Dedifferentiated amniotic fluid mesenchymal stem cell (primary cell): ENCODE measurements at regions not wholly inside any gene's neighbourhood (a gene's known extent, or its start where the extent isn't known, plus 50 kb on each side); places are given as distances from the start of the nearest gene placed in this dataset.

Experiments
- DNase-seq: peaks from one replicate; pipeline ENCODE4 v3.0.0-alpha.2; 2016; ENCODE audit errors: extremely low spot score

DNA sequence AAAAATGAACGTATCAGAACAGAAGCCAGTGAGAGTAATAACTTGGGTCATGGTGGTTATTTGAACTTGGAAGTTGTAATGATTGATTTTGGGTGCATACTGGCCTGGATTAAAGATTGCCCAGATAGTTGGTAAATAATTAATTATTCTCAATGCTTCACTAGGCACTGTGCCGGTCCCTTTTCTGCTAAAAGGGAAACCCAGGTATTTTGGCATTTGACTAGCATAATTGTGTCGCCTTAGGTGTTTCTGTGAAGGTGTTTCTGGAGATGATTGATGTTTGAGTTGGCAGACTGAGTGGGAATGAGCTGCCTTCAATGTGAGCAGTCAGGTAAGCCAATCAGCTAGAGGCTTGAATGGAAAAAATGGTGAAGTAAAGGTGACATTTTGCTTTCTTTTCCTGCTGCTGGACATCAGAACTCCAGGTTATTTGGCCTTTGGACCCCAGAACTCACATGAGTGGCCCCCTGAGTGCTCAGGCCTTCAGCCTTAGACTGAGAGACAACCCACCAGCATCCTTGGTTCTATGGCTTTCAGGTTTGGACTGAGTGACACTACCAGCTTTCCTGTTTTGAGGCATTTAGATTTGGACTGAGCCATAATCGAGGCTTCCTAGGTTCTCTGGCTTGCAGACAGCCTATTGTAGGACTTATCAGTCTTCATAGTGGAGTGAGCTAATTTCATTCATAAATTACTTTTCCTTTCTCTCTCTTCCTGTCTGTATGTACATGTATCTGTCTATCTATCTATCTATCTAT lies 120.7 kb upstream of the PAPPA start:
- DNase-seq: no peak

- DNase-seq: no peak
Measured at GRCh38 chr9:116039312-116039711, 114.3 kb upstream of the PAPPA start.

DNA sequence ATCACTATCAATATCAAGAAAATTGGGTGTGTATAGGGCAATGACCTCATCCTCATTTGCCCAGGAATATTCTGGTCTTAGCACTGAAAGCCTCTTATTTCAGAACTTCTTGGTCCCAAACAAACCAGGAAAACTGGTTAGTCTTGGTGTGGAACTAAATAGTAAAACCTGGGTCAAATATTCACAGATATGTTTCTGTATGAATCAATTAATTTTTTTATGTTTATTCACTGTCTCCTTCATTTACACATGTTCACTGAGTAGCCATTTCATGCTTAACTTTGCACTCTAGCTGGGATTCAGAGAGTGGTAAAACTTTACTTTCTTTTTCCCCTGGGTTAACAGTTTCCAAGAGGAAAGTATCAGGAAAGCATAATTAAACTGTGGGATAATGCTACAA lies 113.7 kb upstream of the PAPPA start:
- no peak for DNase-seq

- no peak for DNase-seq
Measured at GRCh38 chr9:116042321-116042720, 111.3 kb upstream of the PAPPA start.

- no peak for DNase-seq
Measured at GRCh38 chr9:116045083-116045482, 108.5 kb upstream of the PAPPA start.

GRCh38 chr9:116048081-116048480 lies 105.5 kb upstream of the PAPPA start:
- DNase-seq: no peak

- DNase-seq: no peak
Measured at GRCh38 chr9:116049456-116049855, 104.1 kb upstream of the PAPPA start.

DNA sequence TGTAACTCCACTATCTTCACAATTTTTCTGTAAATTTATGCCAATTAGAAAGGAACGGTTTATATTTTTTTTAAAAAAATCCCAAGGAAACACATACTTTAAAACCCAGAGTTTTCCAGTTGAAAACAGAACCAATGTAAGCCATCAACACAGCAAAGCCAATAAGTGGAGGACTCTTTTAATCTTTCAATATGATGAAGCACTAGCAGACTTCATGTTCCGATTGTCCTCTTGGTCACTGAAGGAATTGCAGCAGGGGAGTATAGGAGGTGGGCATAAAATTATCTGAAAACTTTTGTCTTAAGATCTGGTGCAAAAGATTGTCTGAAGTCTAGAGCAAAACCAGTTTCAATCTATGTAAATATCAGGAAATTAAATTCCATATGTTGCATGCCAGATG lies 102.1 kb upstream of the PAPPA start:
- DNase-seq: no peak

- no peak for DNase-seq
Measured at GRCh38 chr9:116055536-116055935, 98.1 kb upstream of the PAPPA start.

DNA sequence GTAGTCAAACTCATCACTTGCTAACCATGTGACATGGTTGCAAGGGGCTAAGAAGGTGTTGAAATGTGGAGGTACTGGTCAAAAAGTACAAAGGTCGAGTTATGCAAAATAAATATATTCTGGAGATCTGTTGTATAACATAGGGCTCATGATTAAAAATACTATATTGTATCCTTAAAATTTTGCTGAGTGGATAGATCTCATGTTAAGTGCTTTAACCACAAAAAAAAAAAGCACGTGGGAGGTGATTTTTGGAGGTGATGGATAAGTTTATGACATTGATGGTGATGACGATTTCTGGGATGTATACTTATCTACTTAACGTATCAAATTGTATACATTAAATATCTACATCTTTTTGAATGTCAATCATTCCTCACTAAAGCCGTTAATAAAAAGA lies 96.2 kb upstream of the PAPPA start:
- DNase-seq: no peak

DNA sequence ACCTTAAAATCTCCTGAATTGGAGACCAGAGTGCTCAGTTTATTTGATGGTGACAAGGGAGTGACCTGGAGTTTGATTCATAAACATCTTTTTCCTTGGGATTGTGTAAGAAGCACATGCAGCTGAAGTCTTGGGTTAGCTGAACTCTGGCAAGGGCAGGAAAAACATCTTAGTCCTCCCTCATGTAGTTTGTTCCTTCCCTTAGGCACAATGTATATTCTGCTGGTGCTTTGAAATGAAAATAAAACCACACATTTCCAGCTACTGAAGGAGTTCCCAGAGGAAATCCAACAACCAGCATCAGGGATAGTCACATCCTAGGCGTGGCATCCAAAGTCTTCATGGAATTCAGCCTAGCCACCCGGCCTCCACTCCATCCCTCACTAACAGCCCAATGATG lies 95.2 kb upstream of the PAPPA start:
- DNase-seq: no peak

DNA sequence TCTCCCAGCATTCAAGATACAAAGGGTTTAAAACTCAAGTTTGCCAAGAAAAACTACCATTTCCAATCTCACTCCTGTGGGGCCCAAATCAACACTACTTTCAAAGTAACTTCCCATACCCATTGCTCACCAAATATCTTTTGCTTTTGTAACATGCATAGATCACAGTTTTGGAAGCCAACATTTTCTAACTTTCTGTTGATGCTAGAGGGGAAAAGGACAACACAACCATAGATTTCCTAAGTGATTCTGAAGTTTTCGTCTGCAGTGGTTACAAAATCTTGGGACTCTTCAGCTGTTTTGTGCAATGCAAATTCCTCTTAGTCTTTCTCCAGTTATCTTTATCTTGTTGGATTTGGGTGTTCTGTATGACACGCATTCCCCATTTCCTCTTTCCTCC lies 94.1 kb upstream of the PAPPA start:
- DNase-seq: no peak

GRCh38 chr9:116060631-116061030 lies 93.0 kb upstream of the PAPPA start:
- DNase-seq: no peak

- DNase-seq: no peak
Measured at GRCh38 chr9:116061546-116062205, 91.9 kb upstream of the PAPPA start.

DNA sequence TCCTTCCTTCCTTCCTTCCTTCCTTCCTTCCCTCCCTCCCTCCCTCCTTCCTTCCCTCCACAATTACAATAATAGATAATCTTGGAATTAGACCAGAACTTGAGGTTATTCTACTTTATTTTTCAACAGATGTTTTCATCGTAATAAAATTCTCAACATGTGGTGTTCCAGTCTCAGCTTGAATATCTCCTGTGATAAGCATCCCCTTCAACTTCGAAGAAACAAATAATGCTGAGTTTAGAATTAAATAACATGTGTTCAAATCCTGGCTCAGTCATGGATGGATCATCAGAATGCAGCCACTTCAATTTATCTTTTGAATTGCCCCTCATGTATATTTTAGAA lies 91.4 kb upstream of the PAPPA start:
- no peak for DNase-seq

- DNase-seq: no peak
Measured at GRCh38 chr9:116064970-116065369, 88.6 kb upstream of the PAPPA start.

- DNase-seq: no peak
Measured at GRCh38 chr9:116066221-116066620, 87.4 kb upstream of the PAPPA start.

DNA sequence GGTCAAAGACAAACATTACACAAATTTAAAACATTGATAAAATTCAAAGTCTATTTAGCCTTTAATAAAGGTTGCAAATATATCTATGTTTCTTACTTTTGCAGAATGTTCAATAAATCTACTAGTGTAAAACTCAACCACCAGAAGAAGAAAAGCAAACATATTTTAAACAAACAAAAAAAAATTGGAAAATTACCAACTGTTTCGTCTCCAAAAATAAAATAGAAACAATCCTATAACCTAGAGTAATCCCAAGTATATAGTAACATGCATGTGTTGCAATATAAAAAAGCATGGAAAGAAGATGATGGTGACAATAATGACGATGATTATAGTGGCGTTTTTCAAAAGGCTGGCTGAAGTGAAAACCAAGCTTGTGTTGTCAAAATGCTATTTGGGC lies 86.0 kb upstream of the PAPPA start:
- no peak for DNase-seq

GRCh38 chr9:116070256-116070914 lies 83.2 kb upstream of the PAPPA start:
- DNase-seq: no peak

DNA sequence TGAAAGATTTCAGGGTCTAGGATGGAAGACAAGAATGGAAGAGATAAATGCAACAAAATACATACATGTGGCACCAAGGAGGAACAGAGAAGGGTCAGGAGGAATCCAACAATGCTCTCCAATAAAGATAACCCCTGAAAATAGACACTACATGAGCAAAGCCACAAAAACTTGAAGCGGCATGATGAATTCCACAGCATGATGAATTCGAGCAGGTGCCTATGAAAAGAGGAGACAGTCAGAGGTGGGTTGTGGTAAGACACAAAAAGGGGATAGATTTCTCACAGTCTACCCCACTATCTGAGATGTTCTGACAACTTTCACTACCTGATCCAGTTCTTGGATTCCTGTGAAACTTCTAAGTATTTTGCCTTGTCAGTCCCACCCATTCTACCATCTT lies 81.5 kb upstream of the PAPPA start:
- DNase-seq: no peak

DNA sequence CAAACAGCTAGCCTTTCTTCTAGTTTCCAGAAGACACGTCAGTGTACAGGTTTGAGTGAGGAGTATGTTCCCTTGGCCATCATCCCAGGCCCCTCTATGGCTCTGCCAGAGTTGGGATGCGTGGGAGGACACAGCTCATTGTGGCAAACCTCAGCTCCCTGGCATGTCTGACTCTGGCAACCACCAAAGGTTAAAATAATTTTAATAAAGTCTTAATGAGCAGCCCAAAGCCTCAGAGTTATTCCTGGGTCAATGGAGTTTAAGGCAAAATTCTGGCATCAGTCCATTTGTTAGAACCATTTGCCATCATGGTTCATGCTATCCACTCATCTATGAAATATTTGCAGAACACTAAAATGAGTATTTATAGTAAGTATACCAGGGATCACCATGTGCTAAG lies 79.8 kb upstream of the PAPPA start:
- no peak for DNase-seq

- DNase-seq: no peak
Measured at GRCh38 chr9:116074658-116075057, 78.9 kb upstream of the PAPPA start.

DNA sequence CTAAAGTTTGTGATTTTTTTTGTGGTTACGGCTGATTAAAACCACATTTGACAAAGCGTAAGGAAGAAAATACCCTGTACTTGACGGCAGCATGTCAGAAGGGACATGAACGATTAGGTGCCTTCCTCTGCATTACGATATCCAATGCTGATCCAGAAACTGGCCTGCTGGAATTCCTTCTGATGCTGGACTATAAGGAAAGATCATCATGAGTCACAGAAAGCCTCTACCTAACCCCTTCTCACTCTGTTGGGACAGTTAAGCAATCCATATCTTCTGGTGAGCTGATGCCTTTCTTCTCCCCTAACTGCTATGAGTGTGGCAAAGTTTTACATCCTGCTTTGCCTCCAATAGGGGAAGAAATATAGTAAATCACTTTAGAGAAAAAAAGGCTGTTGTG lies 78.4 kb upstream of the PAPPA start:
- no peak for DNase-seq
